ENCODE measurements at regions not wholly inside any gene's neighbourhood (a gene's known extent, or its start where the extent isn't known, plus 50 kb on each side); places are given as distances from the start of the nearest gene placed in this dataset.
A peak's percentile ranks its signal among the peaks of the same experiment; 100 is the strongest.

- DNase-seq, result no peak
Measured at GRCh38 chr6:95071464-95071863, 505.9 kb upstream of the MANEA start.

GRCh38 chr6:95078457-95078856 is 498.9 kb upstream of the MANEA start:
- no peak for DNase-seq

- no peak for DNase-seq
Measured at GRCh38 chr6:95081231-95081630, 496.1 kb upstream of the MANEA start.

GRCh38 chr6:95081949-95082348 is 495.4 kb upstream of the MANEA start:
- no peak for DNase-seq

- DNase-seq, result no peak
Measured at GRCh38 chr6:95083506-95083905, 493.8 kb upstream of the MANEA start.

- no peak for DNase-seq
Measured at GRCh38 chr6:95084867-95085266, 492.5 kb upstream of the MANEA start.

GRCh38 chr6:95087394-95088097 is 489.8 kb upstream of the MANEA start:
- DNase-seq, result no peak

- DNase-seq, result peak; percentile 2
Measured at GRCh38 chr6:95091823-95092436, 485.4 kb upstream of the MANEA start.

GRCh38 chr6:95093154-95093553 is 484.2 kb upstream of the MANEA start:
- no peak for DNase-seq

GRCh38 chr6:95094751-95095663 is 482.3 kb upstream of the MANEA start:
- DNase-seq, result no peak

GRCh38 chr6:95095855-95096254 is 481.5 kb upstream of the MANEA start:
- DNase-seq, result no peak

GRCh38 chr6:95099410-95099809 is 477.9 kb upstream of the MANEA start:
- no peak for DNase-seq

GRCh38 chr6:95109212-95109611 is 468.1 kb upstream of the MANEA start:
- no peak for DNase-seq

GRCh38 chr6:95110767-95111166 is 466.6 kb upstream of the MANEA start:
- DNase-seq, result no peak

- no peak for DNase-seq
Measured at GRCh38 chr6:95117236-95117635, 460.1 kb upstream of the MANEA start.

- DNase-seq, result no peak
Measured at GRCh38 chr6:95119927-95120326, 457.4 kb upstream of the MANEA start.

- DNase-seq, result no peak
Measured at GRCh38 chr6:95120984-95121383, 456.4 kb upstream of the MANEA start.

- DNase-seq, result no peak
Measured at GRCh38 chr6:95127261-95127660, 450.1 kb upstream of the MANEA start.

GRCh38 chr6:95128439-95128838 is 448.9 kb upstream of the MANEA start:
- DNase-seq, result no peak

GRCh38 chr6:95128947-95129346 is 448.4 kb upstream of the MANEA start:
- no peak for DNase-seq

- DNase-seq, result no peak
Measured at GRCh38 chr6:95133578-95133977, 443.8 kb upstream of the MANEA start.

- no peak for DNase-seq
Measured at GRCh38 chr6:95135182-95135581, 442.2 kb upstream of the MANEA start.

GRCh38 chr6:95142101-95142500 is 435.2 kb upstream of the MANEA start:
- no peak for DNase-seq

All from CD4-positive, alpha-beta T cell treated with Interleukin-10 for 1 hour (primary cell).